ENCODE measurements at regions not wholly inside any gene's neighbourhood (a gene's known extent, or its start where the extent isn't known, plus 50 kb on each side); places are given as distances from the start of the nearest gene placed in this dataset.

GRCh38 chr12:58105225-58106119, 164.1 kb downstream of the ATP23 start:
- no peaks in the 10 kb centered on the region for H3K4me1 ChIP-seq (ENCODE audit: control insufficient read depth in 5 of 5, insufficient read depth in 5 of 5, low read length in 5 of 5)
- ATAC-seq (ENCODE audit: insufficient read depth, low FRiP score) (no peak), DNase-seq (no peak)
- no peaks in the 10 kb centered on the region for H3K36me3 ChIP-seq (ENCODE audit: control insufficient read depth in 4 of 4, insufficient read depth in 4 of 4, low read length in 4 of 4)
- H3K4me3 ChIP-seq, result no peak overlapping the region
- H3K27ac ChIP-seq (ENCODE audit: low read depth in 1 of 2, low read length in 1 of 2), result no peak overlapping the region
- no peak for TF ChIP-seq CTCF (IDR thresholded peaks at IDR 0.05; ENCODE audit: control extremely low read depth, extremely low read depth)
- no peak overlapping the region for H3K9ac ChIP-seq (ENCODE audit: insufficient read depth in 1 of 2, low read length in 2 of 2)
- WGBS, 2 donors, result 94 to 96% methylated on average over 10 of the region's 10 CpGs
- H3K27me3 ChIP-seq (ENCODE audit: control insufficient read depth in 3 of 3, insufficient read depth in 3 of 3, low read length in 2 of 3), result no peaks in the 10 kb centered on the region
- peaks cover 0 to 4% (median 2%) of the 10 kb centered on the region in 4 donors for H3K9me3 ChIP-seq (ENCODE audit: control insufficient read depth in 4 of 4, insufficient read depth in 3 of 4, low read length in 3 of 4)

GRCh38 chr12:58106195-58106594, 164.8 kb downstream of the ATP23 start:
- Histone ChIP-seq H3K9me3 (ENCODE audit: control insufficient read depth in 4 of 4, insufficient read depth in 3 of 4, low read length in 3 of 4) (peaks cover 0 to 4% (median 2%) of the 10 kb centered on the region in 4 donors), H3K27ac (ENCODE audit: low read depth in 1 of 2, low read length in 1 of 2) (no peak overlapping the region), H3K4me3 (no peak overlapping the region), H3K36me3 (ENCODE audit: control insufficient read depth in 4 of 4, insufficient read depth in 4 of 4, low read length in 4 of 4) (no peaks in the 10 kb centered on the region), H3K27me3 (ENCODE audit: control insufficient read depth in 3 of 3, insufficient read depth in 3 of 3, low read length in 2 of 3) (no peaks in the 10 kb centered on the region), H3K4me1 (ENCODE audit: control insufficient read depth in 5 of 5, insufficient read depth in 5 of 5, low read length in 5 of 5) (no peaks in the 10 kb centered on the region), H3K9ac (ENCODE audit: insufficient read depth in 1 of 2, low read length in 2 of 2) (no peak overlapping the region)
- no peak for TF ChIP-seq CTCF (IDR thresholded peaks at IDR 0.05; ENCODE audit: control extremely low read depth, extremely low read depth)
- ATAC-seq (ENCODE audit: insufficient read depth, low FRiP score) (no peak), DNase-seq (no peak)
- 80 to 95% methylated on average over 3 of the region's 3 CpGs for WGBS, 2 donors

GRCh38 chr12:58117201-58117600, 175.8 kb downstream of the ATP23 start:
- H3K9me3 ChIP-seq (ENCODE audit: control insufficient read depth in 4 of 4, insufficient read depth in 3 of 4, low read length in 3 of 4), result no peaks in the 10 kb centered on the region
- no peak overlapping the region for H3K4me3 ChIP-seq
- H3K36me3 ChIP-seq (ENCODE audit: control insufficient read depth in 4 of 4, insufficient read depth in 4 of 4, low read length in 4 of 4), result no peaks in the 10 kb centered on the region
- no peak overlapping the region for H3K27ac ChIP-seq (ENCODE audit: low read depth in 1 of 2, low read length in 1 of 2)
- DNase-seq (no peak), ATAC-seq (ENCODE audit: insufficient read depth, low FRiP score) (no peak)
- H3K9ac ChIP-seq (ENCODE audit: insufficient read depth in 1 of 2, low read length in 2 of 2), result no peak overlapping the region
- peaks cover 0 to 4% (median 0%) of the 10 kb centered on the region in 5 donors for H3K4me1 ChIP-seq (ENCODE audit: control insufficient read depth in 5 of 5, insufficient read depth in 5 of 5, low read length in 5 of 5)
- no peak for TF ChIP-seq CTCF (IDR thresholded peaks at IDR 0.05; ENCODE audit: control extremely low read depth, extremely low read depth)
- H3K27me3 ChIP-seq (ENCODE audit: control insufficient read depth in 3 of 3, insufficient read depth in 3 of 3, low read length in 2 of 3), result no peaks in the 10 kb centered on the region
- WGBS, 2 donors, result 49 to 61% methylated on average over 3 of the region's 3 CpGs

Data from lung (tissue), 11 donors.